ENCODE measurements at regions not wholly inside any gene's neighbourhood (a gene's known extent, or its start where the extent isn't known, plus 50 kb on each side); places are given as distances from the start of the nearest gene placed in this dataset.

GRCh38 chr5:18325431-18325830 is 691.2 kb downstream of the TAF11L14 start:
- no peaks in the 10 kb centered on the region for H3K27me3 ChIP-seq
- intact Hi-C loops (cut with DNase I; ENCODE audit: low total_unique reads), result no loop called here
- H3K36me3 ChIP-seq, result peaks cover 0 to 2% of the 10 kb centered on the region in 2 donors
- no peak for DNase-seq
- H3K9me3 ChIP-seq, result no peaks in the 10 kb centered on the region
- H3K4me1 ChIP-seq, result no peaks in the 10 kb centered on the region
- no peak overlapping the region for H3K4me3 ChIP-seq
- TF ChIP-seq CTCF (IDR thresholded peaks at IDR 0.05) (no peak), POLR2A (IDR thresholded peaks at IDR 0.05) (no peak)
- H3K27ac ChIP-seq, result no peak overlapping the region

- Histone ChIP-seq H3K9me3 (no peaks in the 10 kb centered on the region), H3K27ac (no peak overlapping the region), H3K4me3 (no peak overlapping the region), H3K4me1 (no peaks in the 10 kb centered on the region), H3K27me3 (no peaks in the 10 kb centered on the region), H3K36me3 (peaks cover 0 to 2% of the 10 kb centered on the region in 2 donors)
- DNase-seq, result no peak
- intact Hi-C loops (cut with DNase I; ENCODE audit: low total_unique reads), result no loop called here
- TF ChIP-seq CTCF (IDR thresholded peaks at IDR 0.05), result no peak
- TF ChIP-seq POLR2A (IDR thresholded peaks at IDR 0.05), result no peak
Observed at GRCh38 chr5:18329328-18329727, 695.1 kb downstream of the TAF11L14 start.

GRCh38 chr5:18333841-18334240 is 699.6 kb downstream of the TAF11L14 start:
- intact Hi-C loops (cut with DNase I; ENCODE audit: low total_unique reads), result no loop called here
- no peaks in the 10 kb centered on the region for H3K27me3 ChIP-seq
- no peak overlapping the region for H3K27ac ChIP-seq
- H3K4me1 ChIP-seq, result no peaks in the 10 kb centered on the region
- no peaks in the 10 kb centered on the region for H3K9me3 ChIP-seq
- no peak for TF ChIP-seq CTCF (IDR thresholded peaks at IDR 0.05)
- no peak for TF ChIP-seq POLR2A (IDR thresholded peaks at IDR 0.05)
- no peaks in the 10 kb centered on the region for H3K36me3 ChIP-seq
- H3K4me3 ChIP-seq, result no peak overlapping the region
- DNase-seq, result no peak

- H3K4me3 ChIP-seq, result no peak overlapping the region
- H3K27ac ChIP-seq, result no peak overlapping the region
- no peak for DNase-seq
- TF ChIP-seq POLR2A (IDR thresholded peaks at IDR 0.05), result no peak
- no peak for TF ChIP-seq CTCF (IDR thresholded peaks at IDR 0.05)
- no peaks in the 10 kb centered on the region for H3K27me3 ChIP-seq
- H3K36me3 ChIP-seq, result no peaks in the 10 kb centered on the region
- no peaks in the 10 kb centered on the region for H3K9me3 ChIP-seq
- intact Hi-C loops (cut with DNase I; ENCODE audit: low total_unique reads), result no loop called here
- no peaks in the 10 kb centered on the region for H3K4me1 ChIP-seq
Observed at GRCh38 chr5:18334949-18335348, 700.7 kb downstream of the TAF11L14 start.

GRCh38 chr5:18354828-18355227 is 720.6 kb downstream of the TAF11L14 start:
- H3K4me1 ChIP-seq, result no peaks in the 10 kb centered on the region
- H3K9me3 ChIP-seq, result no peaks in the 10 kb centered on the region
- H3K4me3 ChIP-seq, result no peak overlapping the region
- intact Hi-C loops (cut with DNase I; ENCODE audit: low total_unique reads), result no loop called here
- no peak for DNase-seq
- no peaks in the 10 kb centered on the region for H3K27me3 ChIP-seq
- H3K27ac ChIP-seq, result no peak overlapping the region
- TF ChIP-seq POLR2A (IDR thresholded peaks at IDR 0.05) (no peak), CTCF (IDR thresholded peaks at IDR 0.05) (no peak)
- no peaks in the 10 kb centered on the region for H3K36me3 ChIP-seq

All from uterus (tissue), 3 donors.